ENCODE measurements at regions not wholly inside any gene's neighbourhood (a gene's known extent, or its start where the extent isn't known, plus 50 kb on each side); places are given as distances from the start of the nearest gene placed in this dataset.
A peak's percentile ranks its signal among the peaks of the same experiment; 100 is the strongest.

DNA sequence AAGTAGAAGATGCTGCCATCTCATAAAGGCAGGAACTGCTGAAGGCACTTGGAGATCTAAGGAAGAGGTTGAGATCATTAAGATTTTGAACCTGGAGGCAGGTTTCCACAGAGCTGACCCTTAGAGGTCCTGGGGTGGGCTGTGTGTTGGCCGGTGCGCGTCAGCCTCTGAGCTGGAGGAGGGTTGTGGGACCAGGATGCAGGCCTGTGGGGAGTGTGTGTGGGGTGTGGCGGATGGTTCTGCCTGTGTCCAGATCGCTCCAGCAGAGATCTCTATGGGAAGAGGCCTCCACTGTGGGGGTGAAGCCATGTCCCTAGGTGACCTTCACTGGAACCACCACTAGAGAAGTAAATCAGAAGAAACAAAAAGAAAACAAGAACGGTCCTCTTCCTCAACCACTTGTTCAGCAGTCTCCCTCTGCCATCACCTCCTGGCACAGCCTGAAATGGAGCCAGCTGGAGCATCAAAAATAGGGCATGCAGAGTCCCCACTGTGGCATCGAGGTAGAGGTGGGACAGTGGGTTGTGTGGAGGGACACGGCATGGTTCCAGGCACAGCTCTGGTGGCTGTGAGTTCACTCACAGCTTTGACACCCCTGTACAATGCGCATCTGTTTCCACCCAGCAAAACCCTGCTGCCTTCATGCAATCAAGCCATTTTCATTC lies 453.8 kb downstream of the TCERG1L start:
- DNase-seq = no peak

DNA sequence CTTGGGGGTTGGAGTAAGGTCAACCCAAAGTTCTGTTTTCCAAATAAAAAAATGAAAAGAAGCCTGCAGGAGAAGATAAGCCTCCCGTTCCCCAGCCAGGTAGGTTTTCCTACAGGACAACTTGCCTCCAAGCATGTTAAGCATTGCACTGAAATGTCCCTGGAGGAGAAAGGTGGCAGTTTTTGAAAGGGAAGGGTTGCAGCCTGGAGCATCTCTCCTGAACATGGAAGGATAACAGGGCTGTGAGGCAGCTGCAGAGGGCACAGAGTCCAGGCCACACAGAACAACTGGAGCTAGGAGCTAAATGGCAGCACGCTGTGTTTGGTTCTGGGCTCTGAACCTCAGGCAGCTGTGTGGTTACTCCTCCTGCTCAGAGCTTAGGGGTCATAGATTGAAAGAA lies 452.9 kb downstream of the TCERG1L start:
- no peak for DNase-seq

DNA sequence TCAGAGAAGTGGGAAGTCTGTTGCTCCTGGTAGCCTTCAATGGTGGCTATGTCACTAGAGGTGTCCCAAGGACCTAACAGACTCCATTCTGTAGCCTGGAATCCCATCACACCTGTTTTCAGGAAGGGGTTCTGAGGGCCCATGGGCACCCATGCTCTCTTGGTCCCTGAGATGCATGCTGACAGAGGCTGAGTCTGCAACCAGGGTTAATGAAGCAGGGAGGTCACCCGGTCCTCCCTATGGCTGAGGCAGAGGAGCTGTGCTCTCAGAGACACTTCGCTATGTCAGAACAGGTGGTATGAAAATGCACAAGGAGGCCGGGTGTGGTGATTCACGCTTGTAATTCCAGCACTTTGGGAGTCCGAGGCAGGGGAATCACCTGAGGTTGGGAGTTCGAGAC lies 452.1 kb downstream of the TCERG1L start:
- DNase-seq = no peak

DNA sequence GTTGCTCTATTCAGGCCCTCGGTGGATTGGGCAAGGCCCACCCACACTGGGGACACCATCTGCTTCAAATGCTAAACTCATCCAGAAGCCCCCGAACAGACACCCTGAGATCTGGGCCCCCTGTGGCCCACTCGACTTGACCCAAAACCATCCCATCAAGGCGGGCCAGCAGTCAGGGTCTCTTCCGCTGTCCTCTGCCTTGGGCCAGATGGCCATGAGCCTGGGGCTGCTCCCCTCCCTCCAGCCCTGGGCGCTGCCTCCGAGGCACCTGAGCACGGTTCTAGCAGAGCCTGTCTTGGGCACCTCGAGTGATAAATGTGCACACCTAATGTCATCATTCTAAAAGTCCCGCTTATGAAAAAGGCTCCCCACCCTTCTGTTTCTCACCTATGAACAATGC lies 449.4 kb downstream of the TCERG1L start:
- DNase-seq = no peak

DNA sequence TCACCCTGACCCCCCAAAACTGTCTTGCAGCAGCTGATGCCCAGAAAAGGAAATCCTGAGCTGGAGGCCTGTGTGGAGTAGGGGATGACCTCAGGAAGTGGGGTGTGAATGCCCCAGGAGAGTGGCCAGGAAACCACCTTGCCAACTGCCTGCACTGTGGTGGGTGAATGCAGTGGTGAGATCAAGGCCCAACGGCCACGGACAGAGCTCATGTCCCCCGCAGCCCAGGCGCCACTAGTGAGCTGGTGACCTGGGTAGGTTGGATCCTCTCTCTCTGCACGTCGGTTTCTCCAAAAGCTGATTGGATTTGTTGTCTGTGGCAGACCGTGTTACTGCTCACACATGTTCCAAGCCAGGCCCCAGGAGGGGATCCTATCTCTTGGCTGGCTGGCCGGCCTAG lies 448.9 kb downstream of the TCERG1L start:
- DNase-seq = no peak

DNA sequence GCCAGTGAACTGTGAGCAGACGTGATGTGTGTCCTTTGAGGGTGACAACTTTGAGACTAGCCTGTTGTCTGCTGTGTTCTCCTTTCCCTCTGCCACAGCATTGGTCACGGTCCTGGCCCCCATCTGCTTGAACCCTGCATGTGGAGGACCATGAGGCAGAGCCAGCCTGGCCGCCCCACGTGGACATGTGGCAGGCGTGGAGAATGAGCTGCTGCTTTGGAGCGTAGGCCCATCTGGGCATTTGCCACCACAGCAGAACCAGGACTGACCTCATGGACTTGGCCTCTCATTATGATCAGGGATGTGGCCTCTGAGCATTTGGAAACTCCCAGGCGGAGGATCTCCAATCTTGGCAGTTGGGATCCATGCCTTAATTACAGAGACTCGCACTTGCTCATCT lies 448.5 kb downstream of the TCERG1L start:
- no peak for DNase-seq

DNA sequence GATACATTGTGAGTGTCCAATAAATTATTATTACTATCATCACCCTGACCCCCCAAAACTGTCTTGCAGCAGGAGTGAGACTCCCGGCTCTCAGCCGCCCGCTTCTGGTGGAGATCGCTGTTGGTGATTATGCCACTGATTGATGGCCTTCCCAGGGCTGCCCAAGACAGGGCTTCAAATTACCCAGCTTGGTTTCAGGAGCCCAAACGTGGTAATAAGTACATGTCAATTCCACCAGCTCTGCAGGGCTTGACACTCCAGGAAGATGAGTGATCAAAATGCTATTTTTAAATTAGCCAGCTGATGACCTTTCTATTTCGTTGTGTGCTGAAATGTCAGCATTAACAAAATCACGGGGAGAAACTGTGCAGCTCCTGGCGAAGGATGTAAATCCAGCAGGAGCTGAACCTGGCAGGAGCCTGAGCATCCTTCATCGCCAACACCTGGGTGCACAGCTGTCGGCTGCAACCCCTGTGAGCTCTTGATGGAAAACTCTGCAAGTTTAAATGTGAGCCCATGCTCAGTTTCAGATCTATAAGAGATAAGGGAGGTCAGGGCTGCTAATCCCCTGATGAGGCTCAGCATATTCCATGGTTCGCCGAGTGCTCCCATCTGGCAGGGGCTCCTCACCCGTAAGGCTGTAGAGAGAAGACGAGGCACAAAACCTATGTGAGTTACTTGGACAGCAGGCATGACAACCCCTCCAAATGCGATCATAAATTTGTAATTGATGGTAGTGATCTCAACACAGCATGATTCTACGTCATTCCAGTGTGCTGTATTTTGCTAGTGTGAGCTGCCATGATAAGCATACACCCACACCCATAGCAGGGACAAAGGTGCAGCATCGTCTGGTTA lies 446.3 kb downstream of the TCERG1L start:
- DNase-seq = peak; percentile 11

DNA sequence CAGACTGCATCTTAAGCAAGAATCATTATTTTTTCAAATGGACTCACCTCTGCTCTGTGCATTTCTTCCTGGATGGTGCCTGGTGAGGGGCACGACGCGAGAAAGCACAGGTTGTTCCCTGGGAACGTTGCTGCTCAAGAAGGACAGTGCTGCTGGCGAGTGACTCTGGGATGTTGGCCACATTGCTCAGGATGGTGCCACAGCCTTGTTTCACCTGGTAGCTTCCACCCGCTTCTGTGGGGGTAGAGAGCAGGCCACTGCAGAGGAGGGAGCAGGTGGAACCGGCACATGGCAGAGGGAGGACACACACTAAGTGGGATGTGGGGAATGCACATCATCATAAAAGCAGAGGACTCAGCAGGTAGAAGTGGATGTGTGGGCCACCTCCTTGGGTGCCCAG lies 444.7 kb downstream of the TCERG1L start:
- DNase-seq = no peak

DNA sequence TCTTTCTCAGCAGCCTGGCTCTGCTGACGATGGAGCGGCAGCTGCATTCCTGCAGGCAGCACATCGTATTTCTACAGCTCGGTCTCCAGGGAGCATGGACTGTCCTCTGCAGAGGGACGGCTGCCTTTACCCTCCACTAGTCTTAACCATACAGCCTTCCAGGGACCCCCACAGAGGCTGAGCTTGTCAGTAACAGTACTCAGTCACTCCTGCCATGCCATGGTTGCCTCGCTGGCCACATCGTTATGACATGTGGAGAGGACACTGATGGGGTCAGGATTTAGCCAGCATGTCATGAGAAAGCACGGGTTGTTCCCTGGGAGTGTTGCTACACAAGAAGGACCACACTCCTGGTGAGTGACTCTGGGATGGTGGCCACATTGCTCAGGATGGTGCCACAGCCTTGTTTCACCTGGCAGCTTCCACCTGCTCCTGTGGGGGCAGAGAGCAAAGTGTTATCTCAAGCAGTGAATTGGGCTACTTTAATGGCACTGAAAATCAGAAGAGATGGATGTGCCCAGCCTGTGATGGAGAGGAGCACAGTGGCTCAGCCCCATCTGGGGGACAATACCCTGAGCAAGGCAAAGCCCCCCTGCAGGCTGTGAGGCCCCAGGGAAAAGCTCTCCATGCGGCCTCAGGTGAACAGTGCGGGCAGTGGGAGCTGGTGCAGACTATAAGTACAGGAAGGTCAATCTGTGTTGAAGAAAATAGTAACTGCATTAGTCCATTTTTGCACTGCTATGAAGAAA lies 443.9 kb downstream of the TCERG1L start:
- DNase-seq = no peak

DNA sequence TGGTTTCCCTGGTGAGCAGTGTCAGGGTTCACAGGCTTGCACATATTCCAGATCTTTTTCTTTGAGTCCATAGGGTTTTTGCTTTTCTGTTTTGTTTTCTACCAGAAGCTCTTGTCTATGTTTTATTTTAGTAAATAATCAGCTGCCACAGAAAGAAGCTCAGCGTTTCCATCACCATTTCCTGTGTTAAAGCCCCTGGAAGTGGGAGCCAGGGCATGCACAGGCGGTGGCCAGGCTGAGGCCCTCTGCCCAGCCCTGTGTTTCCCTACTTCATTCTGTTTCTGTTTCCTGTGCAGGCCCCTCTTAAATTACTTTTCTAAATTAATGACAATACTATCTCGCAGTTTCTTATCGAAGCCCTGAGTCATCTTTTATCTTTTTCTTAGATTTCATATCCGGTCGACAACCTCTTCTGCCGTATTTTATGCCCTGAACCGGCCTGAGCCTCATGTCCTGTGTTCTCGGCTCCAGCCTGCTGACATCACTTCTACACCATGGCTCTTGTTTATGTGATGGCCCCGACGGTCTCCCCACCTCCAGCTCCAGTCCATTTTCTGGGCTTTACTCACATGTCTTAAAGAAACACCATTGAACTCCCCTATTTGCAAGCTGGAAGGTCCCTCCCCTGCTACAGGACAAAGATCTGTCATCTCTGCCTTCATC lies 442.2 kb downstream of the TCERG1L start:
- DNase-seq = no peak

DNA sequence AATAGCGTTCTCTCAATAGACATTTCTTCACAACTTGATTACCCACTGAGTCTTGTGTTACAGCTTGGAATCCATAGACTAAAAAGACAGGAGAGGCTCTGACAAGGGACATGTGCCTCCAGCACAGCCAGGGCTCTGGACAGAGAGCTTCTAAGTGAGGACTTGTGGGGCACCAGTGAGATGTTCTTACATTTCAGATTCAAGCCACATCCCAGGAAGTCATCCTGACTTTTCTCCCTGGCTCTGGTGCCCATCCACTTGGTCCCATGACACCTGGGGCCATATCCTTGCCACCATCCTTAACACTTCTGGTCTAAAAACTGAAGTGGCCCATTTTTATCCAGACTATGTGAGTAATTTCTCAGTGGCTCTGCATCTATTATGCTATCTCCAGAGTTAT lies 440.1 kb downstream of the TCERG1L start:
- no peak for DNase-seq

DNA sequence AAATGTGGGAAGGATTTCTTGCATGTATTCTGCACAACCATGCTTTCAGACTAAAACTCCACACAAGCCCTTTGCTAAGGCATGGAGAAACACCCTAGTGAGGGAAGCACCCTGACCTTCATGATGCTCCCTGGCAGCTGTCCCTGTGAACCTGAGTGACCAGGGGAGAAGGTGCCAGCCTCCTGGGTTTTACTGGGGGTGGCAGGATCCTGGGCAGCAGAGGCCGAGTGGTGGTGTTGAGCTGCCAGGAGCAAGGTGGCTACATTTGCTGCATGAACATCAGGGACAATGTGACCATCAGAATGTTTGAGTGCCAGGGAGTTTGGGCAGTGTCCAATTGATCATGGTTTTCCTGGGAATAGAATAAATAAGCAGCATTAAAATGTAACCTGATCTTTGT lies 437.9 kb downstream of the TCERG1L start:
- no peak for DNase-seq

DNA sequence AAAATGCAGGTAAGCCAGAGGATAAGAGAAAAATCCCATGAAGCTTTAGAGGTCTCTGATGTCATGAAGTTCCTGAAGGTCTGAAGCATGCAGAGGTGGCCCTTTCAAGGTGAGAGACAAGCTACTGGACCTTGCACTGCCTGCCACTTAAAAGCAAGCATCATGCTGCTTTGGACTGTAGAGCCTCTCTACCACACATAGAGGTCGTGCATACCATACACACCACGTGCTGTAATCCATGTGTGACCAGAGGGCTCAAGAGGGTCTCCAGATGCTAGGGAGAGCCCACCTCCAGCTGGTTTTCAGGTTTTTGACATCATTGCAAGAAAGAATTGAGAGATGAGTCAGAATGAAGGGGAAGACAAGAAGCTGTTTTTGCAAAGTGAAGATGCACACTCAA lies 436.4 kb downstream of the TCERG1L start:
- no peak for DNase-seq

DNA sequence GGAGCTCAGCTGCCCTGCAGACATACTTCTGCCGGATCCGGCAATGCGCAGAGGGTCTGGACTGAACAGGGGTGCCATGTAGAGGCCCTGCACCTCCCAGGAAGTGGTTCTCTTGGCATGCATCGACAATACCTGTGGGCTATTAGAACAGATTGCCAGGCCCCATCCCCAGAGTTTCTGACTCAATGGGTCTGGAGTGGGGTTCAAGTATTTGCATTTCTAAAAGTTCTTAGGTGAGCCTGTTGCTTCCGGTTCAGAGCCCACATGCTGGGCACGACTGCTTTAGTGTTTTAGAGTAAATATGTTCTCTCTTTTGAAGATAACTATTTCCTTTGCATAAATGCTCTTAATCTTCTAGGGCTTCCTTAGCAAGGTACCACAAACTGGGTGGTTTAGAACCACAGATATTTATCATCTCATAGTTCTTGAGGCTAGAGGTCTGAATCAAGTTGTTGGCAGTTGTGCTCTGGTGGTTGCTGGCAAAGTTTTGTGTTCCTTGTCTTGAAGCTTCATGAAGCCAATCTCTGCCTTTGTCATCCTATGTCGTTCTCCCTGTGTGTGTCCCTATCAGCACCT lies 435.5 kb downstream of the TCERG1L start:
- DNase-seq = no peak

DNA sequence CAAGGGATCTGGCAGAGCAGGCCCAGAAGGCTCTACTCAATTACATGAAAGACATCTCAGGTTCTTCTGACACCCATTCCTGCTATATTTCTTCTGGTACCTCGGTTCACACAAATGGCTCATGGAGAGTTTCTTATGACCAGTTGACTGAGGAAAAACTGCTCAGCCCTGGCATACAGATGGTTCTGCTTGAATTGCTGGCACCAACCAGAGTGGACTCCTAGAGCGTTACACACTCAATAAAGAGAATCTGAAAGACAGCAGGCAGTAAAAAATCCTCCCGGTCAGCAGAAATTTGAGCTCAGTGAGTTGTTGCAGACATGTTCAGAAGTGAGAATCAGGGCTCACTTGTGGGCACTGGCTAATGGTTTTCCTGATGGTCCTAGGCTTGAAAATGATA lies 434.4 kb downstream of the TCERG1L start:
- no peak for DNase-seq

DNA sequence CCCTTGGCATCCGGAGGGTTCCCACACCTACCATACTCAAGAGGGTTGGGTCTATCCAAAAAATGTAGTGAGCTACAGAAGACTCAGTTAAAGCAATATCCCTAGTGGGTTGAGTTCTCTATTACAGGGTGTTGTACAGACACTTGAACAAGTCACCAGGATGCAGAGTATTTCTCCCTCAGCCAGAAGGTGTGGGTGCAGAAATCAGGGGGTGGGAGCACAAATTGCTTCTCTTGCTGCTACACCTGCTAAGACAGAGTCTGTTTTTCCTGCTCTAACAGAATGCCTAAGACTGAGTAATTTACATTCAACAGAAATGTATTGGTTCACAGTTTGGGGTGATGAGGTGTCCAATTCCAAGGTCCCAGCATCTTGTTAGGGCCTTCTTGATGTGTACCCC lies 433.4 kb downstream of the TCERG1L start:
- no peak for DNase-seq

DNA sequence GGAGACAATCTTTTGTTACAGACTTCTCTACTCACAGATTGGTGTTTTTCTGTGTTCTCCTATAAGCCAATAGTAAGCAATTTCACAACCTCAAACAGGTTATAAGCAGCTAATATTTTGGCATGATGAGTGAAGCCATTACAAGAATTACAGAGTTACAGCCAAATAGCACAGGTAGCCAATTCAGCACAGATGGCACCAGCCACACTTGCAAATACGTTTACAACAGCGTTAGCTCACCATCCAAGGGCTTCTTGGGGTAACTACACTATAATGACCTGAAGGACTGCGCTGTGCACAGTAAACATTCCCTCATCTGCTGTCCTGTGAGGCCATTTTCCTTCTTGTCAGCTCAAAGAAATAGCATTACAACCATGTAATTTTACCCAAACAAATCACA lies 428.6 kb downstream of the TCERG1L start:
- no peak for DNase-seq

DNA sequence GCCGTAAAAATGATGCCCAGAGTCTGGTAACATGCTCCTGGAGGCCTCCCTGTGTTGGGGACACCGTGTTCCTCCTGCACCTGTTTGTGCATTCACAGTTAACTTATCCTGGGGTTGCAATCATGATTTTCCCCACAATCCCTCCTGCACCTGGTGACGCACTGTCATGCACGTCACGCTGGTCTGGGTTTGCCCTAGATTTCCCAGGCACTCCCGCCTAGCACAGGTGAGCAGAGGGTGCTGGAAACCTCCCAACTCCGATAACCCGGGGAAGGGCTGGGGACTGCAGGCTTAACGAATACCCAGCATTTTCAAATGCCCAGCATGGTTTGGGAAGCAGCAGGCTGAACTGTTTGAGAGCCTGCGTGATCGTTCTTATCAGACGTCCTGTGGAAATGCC lies 427.1 kb downstream of the TCERG1L start:
- no peak for DNase-seq

DNA sequence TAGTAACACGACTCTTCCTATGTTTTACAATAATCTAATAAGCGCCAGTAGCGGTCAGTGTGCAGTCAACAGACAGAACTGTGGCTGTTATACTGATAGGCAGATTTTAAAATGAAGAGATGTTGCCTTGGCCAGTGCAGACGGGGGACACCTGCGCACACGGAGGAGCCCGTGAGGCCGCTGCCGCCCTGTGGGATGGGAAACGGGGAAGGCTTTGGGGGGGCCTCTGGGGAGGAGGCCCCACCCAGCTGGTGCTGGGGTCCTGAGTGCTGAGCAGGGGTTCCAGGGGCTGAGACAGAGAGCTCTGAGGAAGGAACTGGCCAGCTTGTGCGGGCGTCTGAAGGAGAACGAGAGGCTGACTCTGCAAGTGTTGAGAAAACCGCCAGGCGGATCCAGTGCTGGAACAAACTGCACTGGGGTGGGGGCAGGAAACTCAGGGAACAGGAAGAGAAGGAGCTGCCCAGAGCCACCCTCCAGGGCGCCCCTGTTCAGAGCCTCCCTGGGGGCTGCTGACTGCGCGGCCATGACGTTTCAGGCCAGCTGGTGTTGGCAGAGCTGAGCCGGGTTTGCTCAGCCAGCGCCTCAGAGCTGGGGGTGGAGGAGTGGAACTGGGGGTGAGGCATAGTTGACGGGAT lies 426.4 kb downstream of the TCERG1L start:
- no peak for DNase-seq

DNA sequence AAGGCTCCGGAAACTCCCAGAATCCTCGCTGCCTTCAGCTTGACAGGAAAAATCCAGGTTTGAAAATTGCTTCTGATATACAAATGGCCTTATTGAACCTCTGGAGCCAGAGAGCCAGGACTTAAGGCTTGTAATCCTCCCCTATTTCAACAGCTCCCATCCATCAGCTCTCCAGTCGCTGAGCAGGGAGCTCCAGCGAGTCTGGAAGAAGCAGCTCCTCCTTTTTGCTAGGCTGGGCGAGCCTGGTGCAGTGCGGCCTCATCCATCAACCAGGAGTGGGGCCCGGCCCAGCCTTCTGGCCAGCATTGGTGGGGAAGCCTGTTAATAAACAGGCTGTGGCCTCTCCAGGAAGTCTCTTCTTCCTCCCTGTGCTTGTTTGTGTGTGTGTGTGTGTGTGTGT lies 424.4 kb downstream of the TCERG1L start:
- no peak for DNase-seq

DNA sequence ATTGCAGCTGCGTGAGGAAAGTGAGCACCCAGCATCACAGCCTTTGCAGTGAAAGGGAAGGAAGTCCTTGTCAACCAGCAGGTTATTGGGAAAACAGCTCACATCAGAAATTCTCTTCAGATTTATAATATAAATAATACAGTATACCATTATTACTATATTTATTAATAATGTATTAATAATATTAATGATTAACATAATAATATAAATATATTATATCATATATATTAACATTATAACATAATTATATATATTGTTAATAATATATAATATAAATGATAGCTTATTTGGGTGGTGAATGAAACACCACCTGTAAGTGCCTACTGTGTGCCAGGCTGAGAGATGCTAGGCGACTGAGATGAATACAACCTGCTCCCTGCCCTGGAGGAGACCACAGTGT lies 423.0 kb downstream of the TCERG1L start:
- no peak for DNase-seq

DNA sequence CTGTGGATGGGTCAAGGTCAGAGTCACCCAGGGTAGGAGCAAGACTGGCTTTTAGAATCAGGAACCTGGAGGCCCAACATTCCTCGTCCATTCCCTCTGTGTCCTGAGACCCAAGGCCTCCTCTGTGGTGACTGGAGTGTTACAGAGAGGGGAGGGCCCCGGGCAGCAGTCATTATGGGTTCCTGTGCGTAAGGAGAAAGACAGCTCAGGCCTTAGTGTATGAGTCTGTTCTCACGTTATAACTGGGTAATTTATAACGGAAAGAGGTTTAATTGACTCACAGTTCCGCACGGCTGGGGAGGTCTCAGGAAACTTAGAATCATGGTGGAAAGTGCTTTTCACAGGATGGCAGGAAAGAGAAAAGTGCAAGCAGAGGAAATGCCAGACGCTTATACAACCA lies 422.3 kb downstream of the TCERG1L start:
- no peak for DNase-seq

DNA sequence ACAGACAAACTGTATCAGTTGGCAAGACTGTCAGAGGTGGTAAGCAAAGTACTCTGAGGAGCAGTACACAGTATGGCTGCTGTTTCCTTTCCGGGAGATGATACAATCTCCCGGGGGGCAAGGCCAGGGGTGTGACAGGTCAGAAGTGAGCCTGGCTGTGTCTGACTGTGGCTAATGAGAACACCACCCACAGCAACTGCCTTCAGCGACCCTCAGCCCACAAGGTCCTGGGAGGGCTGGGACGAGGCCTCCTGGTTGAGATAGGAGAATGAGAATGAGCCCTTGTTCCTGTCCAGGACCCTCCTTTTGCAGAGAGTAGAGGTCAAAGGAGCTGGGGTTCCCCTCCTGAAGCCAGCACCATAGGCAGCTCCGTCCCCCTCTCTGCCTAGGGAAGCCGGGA lies 421.7 kb downstream of the TCERG1L start:
- no peak for DNase-seq
